ENCODE measurements at regions not wholly inside any gene's neighbourhood (a gene's known extent, or its start where the extent isn't known, plus 50 kb on each side); places are given as distances from the start of the nearest gene placed in this dataset.

- Histone ChIP-seq H2AFZ (ENCODE audit: low read depth, low read length) (no peak overlapping the region), H3K36me3 (ENCODE audit: control insufficient read depth in 2 of 2, extremely low read depth in 1 of 2, insufficient read depth in 2 of 2, low read length in 2 of 2) (no peaks in the 10 kb centered on the region), H3K4me2 (ENCODE audit: insufficient read depth, low read length) (no peak overlapping the region), H3K4me1 (ENCODE audit: control insufficient read depth, extremely low read depth, insufficient read depth, low read length) (peaks cover 42% of the 10 kb centered on the region), H3K9ac (replicated peaks; ENCODE audit: extremely low read depth, insufficient read depth, low read length) (no peak overlapping the region), H3K9me1 (replicated peaks; ENCODE audit: control insufficient read depth, extremely low read depth, insufficient read depth, low read length) (no peaks in the 10 kb centered on the region), H3K27ac (ENCODE audit: insufficient read depth, low read depth, low read length) (no peak overlapping the region), H3K9me3 (replicated peaks; ENCODE audit: control insufficient read depth, insufficient read depth, low read length) (no peaks in the 10 kb centered on the region), H4K20me1 (replicated peaks; ENCODE audit: control insufficient read depth, extremely low read depth, insufficient read depth, low read length) (no peaks in the 10 kb centered on the region), H3K4me3 (replicated peaks in 1 of 3; ENCODE audit: insufficient read depth in 1 of 3, low read depth in 1 of 3, low read length in 3 of 3) (no peak overlapping the region), H3K79me2 (ENCODE audit: control insufficient read depth, insufficient read depth, low read length) (no peaks in the 10 kb centered on the region), H3K27me3 (ENCODE audit: control insufficient read depth in 2 of 2, insufficient read depth in 2 of 2, low read length in 2 of 2) (no peaks in the 10 kb centered on the region)
- FAIRE-seq (no peak), DNase-seq (ENCODE audit: low read depth, low spot score) (peak; percentile 71)
- intact Hi-C loops (cut with micrococcal nuclease) = loop anchor here (2.0 to 10.0 kb wide), 2 partner anchors 251 to 287 kb away; no protein-coding TSS in a partner anchor
- dilution Hi-C loops (cut with MboI; ENCODE audit: extremely low pct_ligation_motif_present, low sequenced_read_pairs) = no loop called here
- POLR2A ChIA-PET = no interaction called here
- CTCF ChIA-PET = interaction anchor here (0.6 to 2.2 kb wide), 3 partner anchors 40 to 288 kb away, joined by 3 to 11 read pairs (median 3); no protein-coding TSS in a partner anchor
- TF ChIP-seq MYC (IDR thresholded peaks at IDR 0.05; ENCODE audit: low read depth, low read length) = no peak
- peak; percentile 34 for TF ChIP-seq FOS (IDR thresholded peaks at IDR 0.05; ENCODE audit: borderline replicate concordance, insufficient read depth, low read length)
- no peak for TF ChIP-seq GATA2 (IDR thresholded peaks at IDR 0.05; ENCODE audit: insufficient read depth, insufficient read length, low read depth, low read length)
- TF ChIP-seq JUN (IDR thresholded peaks at IDR 0.05; ENCODE audit: borderline replicate concordance, insufficient read depth, insufficient read length, low read depth) = no peak
- TF ChIP-seq EZH2 (IDR thresholded peaks at IDR 0.05; ENCODE audit: borderline replicate concordance, low read depth, low read length, severe bottlenecking) = no peak
- TF ChIP-seq CTCF (IDR thresholded peaks at IDR 0.05; ENCODE audit: extremely low read depth in 1 of 2, insufficient read depth in 1 of 2, low read depth in 1 of 2, low read length in 2 of 2) = no peak
- no peak for TF ChIP-seq MAX (IDR thresholded peaks at IDR 0.05; ENCODE audit: insufficient read depth, insufficient read length)
- no TSS peak for BruUV-seq (replicated peaks)
Measured at GRCh38 chr1:221164029-221164428, 284.8 kb downstream of the HLX start.
